GM23338 (cell line): ENCODE measurements at regions not wholly inside any gene's neighbourhood (a gene's known extent, or its start where the extent isn't known, plus 50 kb on each side); places are given as distances from the start of the nearest gene placed in this dataset.

Experiments used
- ATAC-seq: fragments of 200-7000 bp; cut with Tn5 transposase; 3 replicates; pipeline ENCODE4 v1.9.1; 2020
- DNase-seq: peaks from one replicate; pipeline ENCODE4 v3.0.0-alpha.2; 2015; ENCODE audit warnings: low spot score
- H2AFZ ChIP-seq: fragments of 200-600 bp; sonication (generic); 2 replicates; pipeline ENCODE4 v1.8.0; 2016; ENCODE audit warnings: antibody characterized with exemption, mild to moderate bottlenecking, moderate library complexity
- H3F3A ChIP-seq: fragments of 200-600 bp; sonication (generic); replicated peaks from 2 replicates; pipeline ENCODE4 v1.8.0; 2017; ENCODE audit warnings: antibody characterized with exemption, mixed run types, low read depth
- H3K27ac ChIP-seq: fragments of 200-600 bp; sonication (generic); 2 replicates; pipeline ENCODE4 v1.6.1; 2016; ENCODE audit warnings: low read depth
- H3K27me3 ChIP-seq: fragments of 200-600 bp; sonication (generic); 2 replicates; pipeline ENCODE4 v1.8.0; 2016; ENCODE audit warnings: mild to moderate bottlenecking, mixed run types, moderate library complexity; ENCODE audit not compliant: insufficient read depth
- H3K36me3 ChIP-seq: fragments of 200-600 bp; sonication (generic); 2 replicates; pipeline ENCODE4 v1.8.0; 2016; ENCODE audit warnings: mild to moderate bottlenecking; ENCODE audit not compliant: insufficient read depth
- H3K4me1 ChIP-seq: fragments of 200-600 bp; sonication (generic); 2 replicates; pipeline ENCODE4 v1.8.0; 2016; ENCODE audit warnings: mild to moderate bottlenecking, moderate library complexity; ENCODE audit not compliant: insufficient read depth
- H3K4me2 ChIP-seq: fragments of 200-600 bp; sonication (generic); 2 replicates; pipeline ENCODE4 v1.7.1; 2017; ENCODE audit warnings: mixed run types
- H3K4me3 ChIP-seq: fragments of 200-600 bp; sonication (generic); 2 replicates; pipeline ENCODE4 v1.6.1; 2016; ENCODE audit warnings: mixed run types
- H3K79me2 ChIP-seq: fragments of 200-600 bp; sonication (generic); replicated peaks from 2 replicates; pipeline ENCODE4 v1.8.0; 2017; ENCODE audit warnings: mild to moderate bottlenecking; ENCODE audit not compliant: insufficient read depth
- H3K9me2 ChIP-seq: fragments of 200-600 bp; sonication (generic); 2 replicates; pipeline ENCODE4 v1.8.0; 2017; ENCODE audit not compliant: insufficient read depth
- H4K20me1 ChIP-seq: fragments of 200-600 bp; sonication (generic); replicated peaks from 2 replicates; pipeline ENCODE4 v1.8.0; 2017; ENCODE audit warnings: mild to moderate bottlenecking; ENCODE audit not compliant: insufficient read depth
- H3K27ac Mint-ChIP-seq: 2 replicates; pipeline ENCODE4 v1.8.0; 2020; ENCODE audit warnings: inconsistent platforms, mild to moderate bottlenecking, moderate library complexity, mixed read lengths
- H3K27me3 Mint-ChIP-seq: 3 replicates; pipeline ENCODE4 v1.8.0; 2022; ENCODE audit warnings: low read depth, mild to moderate bottlenecking, moderate library complexity, mixed read lengths, inconsistent platforms; ENCODE audit not compliant: insufficient read depth, poor library complexity
- H3K36me3 Mint-ChIP-seq: 3 replicates; pipeline ENCODE4 v1.8.0; 2021; ENCODE audit warnings: low read depth, mild to moderate bottlenecking, inconsistent platforms, moderate library complexity, mixed read lengths
- H3K4me1 Mint-ChIP-seq: 3 replicates; pipeline ENCODE4 v1.8.0; 2020; ENCODE audit warnings: mild to moderate bottlenecking, inconsistent platforms, mixed read lengths
- H3K4me3 Mint-ChIP-seq: 3 replicates; pipeline ENCODE4 v1.8.0; 2021; ENCODE audit warnings: moderate library complexity, mild to moderate bottlenecking, inconsistent platforms, mixed read lengths
- H3K9me3 Mint-ChIP-seq: 3 replicates; pipeline ENCODE4 v1.8.0; 2020; ENCODE audit warnings: moderate library complexity, mild to moderate bottlenecking, inconsistent platforms, mixed read lengths
- EZH2 ChIP-seq: fragments of 200-600 bp; sonication (generic); IDR thresholded peaks from one replicate; pipeline ENCODE4 v1.8.0; 2017; ENCODE audit warnings: antibody characterized with exemption, mild to moderate bottlenecking, low read depth; ENCODE audit not compliant: unreplicated experiment
- NANOG ChIP-seq: IDR thresholded peaks from 2 replicates; pipeline ENCODE4 v1.6.1; 2016; ENCODE audit warnings: antibody characterized with exemption, borderline replicate concordance
- POLR2AphosphoS5 ChIP-seq: IDR thresholded peaks from 2 replicates; pipeline ENCODE4 v1.6.1; 2016; ENCODE audit warnings: antibody characterized with exemption, low read depth
- STAT1 ChIP-seq: IDR thresholded peaks from one replicate; pipeline ENCODE4 v1.6.1; 2016; ENCODE audit warnings: antibody characterized with exemption; ENCODE audit not compliant: unreplicated experiment
- ZNF114 ChIP-seq: fragments of 250-450 bp; sonication (Bioruptor Pico); IDR thresholded peaks from 2 replicates; pipeline ENCODE4 v1.5.0; 2020; ENCODE audit warnings: mild to moderate bottlenecking, moderate library complexity
- ZNF331 ChIP-seq: fragments of 250-450 bp; sonication (Bioruptor Pico); IDR thresholded peaks from 2 replicates; pipeline ENCODE4 v1.5.0; 2020; ENCODE audit warnings: low read depth, mild to moderate bottlenecking, moderate library complexity
- TF ChIP-seq, protein P1 (sequence below): fragments of 250-450 bp; sonication (Bioruptor Pico); IDR thresholded peaks from 2 replicates; pipeline ENCODE4 v1.5.0; 2020; ENCODE audit warnings: mild to moderate bottlenecking, moderate library complexity
- TF ChIP-seq, protein P2 (sequence below): IDR thresholded peaks from one replicate; pipeline ENCODE4 v1.6.1; 2018; ENCODE audit warnings: antibody characterized with exemption; ENCODE audit not compliant: unreplicated experiment

DNA sequence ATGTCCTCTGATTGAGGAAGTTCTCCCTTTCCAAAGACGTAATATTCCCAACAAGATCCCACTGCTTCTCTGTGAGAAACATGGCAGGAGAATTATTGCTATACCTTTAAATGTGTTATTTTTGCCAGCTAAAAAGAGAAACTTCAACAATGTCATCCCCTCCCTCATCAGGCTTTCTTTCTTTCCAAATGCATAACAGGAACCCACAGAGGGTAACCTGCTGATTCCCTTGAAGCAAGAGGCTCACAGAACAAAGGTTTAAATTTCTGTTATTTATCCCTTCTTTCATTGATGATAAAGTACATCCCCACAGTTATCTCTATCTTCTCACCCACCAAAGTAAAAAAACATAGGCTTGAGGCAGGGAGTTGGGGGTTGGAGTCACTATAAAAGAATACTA lies 102.1 kb downstream of the SLC30A10 start:
- H3K27ac ChIP-seq: peak overlapping the region; percentile 27; the same call in 1 of the 2 replicates
- H3K27me3 ChIP-seq: no peaks in the 10 kb centered on the region
- peak; percentile 66 for ATAC-seq

DNA sequence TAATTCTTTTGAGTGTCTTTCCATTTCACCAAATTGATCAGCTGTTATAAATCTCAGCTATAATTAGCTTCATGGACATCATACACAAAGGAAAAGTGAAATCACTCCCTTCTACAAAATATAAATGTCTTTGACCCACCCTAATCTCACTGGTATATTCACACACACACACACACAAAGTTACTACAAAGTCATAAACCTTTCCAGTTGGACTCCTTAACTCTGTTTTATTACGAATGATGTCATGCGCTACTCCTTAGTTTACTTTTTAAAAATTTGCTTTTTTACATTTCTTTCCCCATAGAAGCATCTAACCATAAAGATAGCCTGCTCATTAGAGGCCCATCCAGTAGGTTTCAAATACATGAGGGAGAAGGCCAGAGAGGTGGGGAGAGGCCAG lies 103.0 kb downstream of the SLC30A10 start:
- Histone ChIP-seq H3K27ac (no peak overlapping the region), H3K79me2 (no peaks in the 10 kb centered on the region), H3K4me2 (peak overlapping the region; percentile 42; the same call in 1 of the 2 replicates), H3K9me2 (peaks cover 16% of the 10 kb centered on the region; the same call in 1 of the 2 replicates), H3F3A (no peaks in the 10 kb centered on the region), H2AFZ (no peak overlapping the region), H4K20me1 (no peaks in the 10 kb centered on the region), H3K4me3 (no peak overlapping the region), H3K27me3 (no peaks in the 10 kb centered on the region), H3K36me3 (no peaks in the 10 kb centered on the region), H3K4me1 (peaks cover 21% of the 10 kb centered on the region)
- H3K4me1 Mint-ChIP-seq: peaks cover 29% of the 10 kb centered on the region
- ATAC-seq (no peak), DNase-seq (no peak)
- TF ChIP-seq POLR2AphosphoS5 (no peak), NANOG (no peak)
- no peak overlapping the region for H3K4me3 Mint-ChIP-seq
- peak overlapping the region; percentile 80 for H3K27ac Mint-ChIP-seq
- no peaks in the 10 kb centered on the region for H3K36me3 Mint-ChIP-seq
- no peaks in the 10 kb centered on the region for H3K27me3 Mint-ChIP-seq
- H3K9me3 Mint-ChIP-seq: no peaks in the 10 kb centered on the region; the same call in 2 of the 3 replicates

More for the DNA sequence above, 102.1 kb downstream of the SLC30A10 start:
- DNase-seq: peak; percentile 39
- no peaks in the 10 kb centered on the region for H3K27me3 Mint-ChIP-seq
- no peaks in the 10 kb centered on the region for H3K36me3 ChIP-seq
- H3K36me3 Mint-ChIP-seq: no peaks in the 10 kb centered on the region
- H3K79me2 ChIP-seq: no peaks in the 10 kb centered on the region
- H3K9me2 ChIP-seq: peaks cover 16% of the 10 kb centered on the region; the same call in 1 of the 2 replicates
- H4K20me1 ChIP-seq: no peaks in the 10 kb centered on the region
- peaks cover 21% of the 10 kb centered on the region for H3K4me1 ChIP-seq
- H3K4me1 Mint-ChIP-seq: peaks cover 29% of the 10 kb centered on the region
- no peaks in the 10 kb centered on the region for H3F3A ChIP-seq
- peak overlapping the region; percentile 80 for H3K27ac Mint-ChIP-seq
- H3K4me2 ChIP-seq: peak overlapping the region; percentile 42; the same call in 1 of the 2 replicates
- no peak overlapping the region for H3K4me3 ChIP-seq
- no peak overlapping the region for H2AFZ ChIP-seq
- no peak overlapping the region for H3K4me3 Mint-ChIP-seq
- no peak for TF ChIP-seq ZNF114 (CRISPR knock-in tag)
- H3K9me3 Mint-ChIP-seq: no peaks in the 10 kb centered on the region; the same call in 2 of the 3 replicates

DNA sequence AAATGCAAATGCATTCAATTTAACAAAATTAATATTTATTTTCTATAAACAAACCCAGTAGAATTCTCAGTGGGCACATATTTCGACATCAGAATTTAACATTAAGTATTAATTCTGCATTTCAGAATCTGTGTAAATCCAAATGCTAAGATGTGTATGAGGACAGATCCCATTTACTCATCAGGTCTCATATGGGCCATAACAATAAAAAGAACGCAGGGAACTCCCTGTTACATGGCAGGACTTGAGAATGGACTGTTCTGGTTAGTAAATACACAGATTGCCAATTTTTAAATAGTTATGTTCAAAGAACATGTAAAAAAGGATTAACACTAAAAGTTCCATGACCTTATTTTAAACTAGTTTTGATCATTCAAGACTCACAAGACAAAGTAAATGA lies 104.0 kb downstream of the SLC30A10 start:
- no peak for DNase-seq
- no peaks in the 10 kb centered on the region for H3K27me3 ChIP-seq
- H3K4me1 Mint-ChIP-seq: peaks cover 27% of the 10 kb centered on the region
- TF ChIP-seq STAT1 (no peak), ZNF331 (CRISPR knock-in tag) (no peak), EZH2 (no peak)
- TF ChIP-seq, protein P1, sequence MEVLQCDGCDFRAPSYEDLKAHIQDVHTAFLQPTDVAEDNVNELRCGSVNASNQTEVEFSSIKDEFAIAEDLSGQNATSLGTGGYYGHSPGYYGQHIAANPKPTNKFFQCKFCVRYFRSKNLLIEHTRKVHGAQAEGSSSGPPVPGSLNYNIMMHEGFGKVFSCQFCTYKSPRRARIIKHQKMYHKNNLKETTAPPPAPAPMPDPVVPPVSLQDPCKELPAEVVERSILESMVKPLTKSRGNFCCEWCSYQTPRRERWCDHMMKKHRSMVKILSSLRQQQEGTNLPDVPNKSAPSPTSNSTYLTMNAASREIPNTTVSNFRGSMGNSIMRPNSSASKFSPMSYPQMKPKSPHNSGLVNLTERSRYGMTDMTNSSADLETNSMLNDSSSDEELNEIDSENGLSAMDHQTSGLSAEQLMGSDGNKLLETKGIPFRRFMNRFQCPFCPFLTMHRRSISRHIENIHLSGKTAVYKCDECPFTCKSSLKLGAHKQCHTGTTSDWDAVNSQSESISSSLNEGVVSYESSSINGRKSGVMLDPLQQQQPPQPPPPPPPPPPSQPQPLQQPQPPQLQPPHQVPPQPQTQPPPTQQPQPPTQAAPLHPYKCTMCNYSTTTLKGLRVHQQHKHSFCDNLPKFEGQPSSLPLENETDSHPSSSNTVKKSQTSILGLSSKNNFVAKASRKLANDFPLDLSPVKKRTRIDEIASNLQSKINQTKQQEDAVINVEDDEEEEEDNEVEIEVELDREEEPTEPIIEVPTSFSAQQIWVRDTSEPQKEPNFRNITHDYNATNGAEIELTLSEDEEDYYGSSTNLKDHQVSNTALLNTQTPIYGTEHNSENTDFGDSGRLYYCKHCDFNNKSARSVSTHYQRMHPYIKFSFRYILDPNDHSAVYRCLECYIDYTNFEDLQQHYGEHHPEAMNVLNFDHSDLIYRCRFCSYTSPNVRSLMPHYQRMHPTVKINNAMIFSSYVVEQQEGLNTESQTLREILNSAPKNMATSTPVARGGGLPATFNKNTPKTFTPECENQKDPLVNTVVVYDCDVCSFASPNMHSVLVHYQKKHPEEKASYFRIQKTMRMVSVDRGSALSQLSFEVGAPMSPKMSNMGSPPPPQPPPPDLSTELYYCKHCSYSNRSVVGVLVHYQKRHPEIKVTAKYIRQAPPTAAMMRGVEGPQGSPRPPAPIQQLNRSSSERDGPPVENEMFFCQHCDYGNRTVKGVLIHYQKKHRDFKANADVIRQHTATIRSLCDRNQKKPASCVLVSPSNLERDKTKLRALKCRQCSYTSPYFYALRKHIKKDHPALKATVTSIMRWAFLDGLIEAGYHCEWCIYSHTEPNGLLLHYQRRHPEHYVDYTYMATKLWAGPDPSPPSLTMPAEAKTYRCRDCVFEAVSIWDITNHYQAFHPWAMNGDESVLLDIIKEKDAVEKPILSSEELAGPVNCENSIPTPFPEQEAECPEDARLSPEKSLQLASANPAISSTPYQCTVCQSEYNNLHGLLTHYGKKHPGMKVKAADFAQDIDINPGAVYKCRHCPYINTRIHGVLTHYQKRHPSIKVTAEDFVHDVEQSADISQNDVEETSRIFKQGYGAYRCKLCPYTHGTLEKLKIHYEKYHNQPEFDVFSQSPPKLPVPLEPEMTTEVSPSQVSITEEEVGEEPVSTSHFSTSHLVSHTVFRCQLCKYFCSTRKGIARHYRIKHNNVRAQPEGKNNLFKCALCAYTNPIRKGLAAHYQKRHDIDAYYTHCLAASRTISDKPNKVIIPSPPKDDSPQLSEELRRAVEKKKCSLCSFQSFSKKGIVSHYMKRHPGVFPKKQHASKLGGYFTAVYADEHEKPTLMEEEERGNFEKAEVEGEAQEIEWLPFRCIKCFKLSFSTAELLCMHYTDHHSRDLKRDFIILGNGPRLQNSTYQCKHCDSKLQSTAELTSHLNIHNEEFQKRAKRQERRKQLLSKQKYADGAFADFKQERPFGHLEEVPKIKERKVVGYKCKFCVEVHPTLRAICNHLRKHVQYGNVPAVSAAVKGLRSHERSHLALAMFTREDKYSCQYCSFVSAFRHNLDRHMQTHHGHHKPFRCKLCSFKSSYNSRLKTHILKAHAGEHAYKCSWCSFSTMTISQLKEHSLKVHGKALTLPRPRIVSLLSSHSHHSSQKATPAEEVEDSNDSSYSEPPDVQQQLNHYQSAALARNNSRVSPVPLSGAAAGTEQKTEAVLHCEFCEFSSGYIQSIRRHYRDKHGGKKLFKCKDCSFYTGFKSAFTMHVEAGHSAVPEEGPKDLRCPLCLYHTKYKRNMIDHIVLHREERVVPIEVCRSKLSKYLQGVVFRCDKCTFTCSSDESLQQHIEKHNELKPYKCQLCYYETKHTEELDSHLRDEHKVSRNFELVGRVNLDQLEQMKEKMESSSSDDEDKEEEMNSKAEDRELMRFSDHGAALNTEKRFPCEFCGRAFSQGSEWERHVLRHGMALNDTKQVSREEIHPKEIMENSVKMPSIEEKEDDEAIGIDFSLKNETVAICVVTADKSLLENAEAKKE (CRISPR knock-in tag): no peak
- TF ChIP-seq, protein P2, sequence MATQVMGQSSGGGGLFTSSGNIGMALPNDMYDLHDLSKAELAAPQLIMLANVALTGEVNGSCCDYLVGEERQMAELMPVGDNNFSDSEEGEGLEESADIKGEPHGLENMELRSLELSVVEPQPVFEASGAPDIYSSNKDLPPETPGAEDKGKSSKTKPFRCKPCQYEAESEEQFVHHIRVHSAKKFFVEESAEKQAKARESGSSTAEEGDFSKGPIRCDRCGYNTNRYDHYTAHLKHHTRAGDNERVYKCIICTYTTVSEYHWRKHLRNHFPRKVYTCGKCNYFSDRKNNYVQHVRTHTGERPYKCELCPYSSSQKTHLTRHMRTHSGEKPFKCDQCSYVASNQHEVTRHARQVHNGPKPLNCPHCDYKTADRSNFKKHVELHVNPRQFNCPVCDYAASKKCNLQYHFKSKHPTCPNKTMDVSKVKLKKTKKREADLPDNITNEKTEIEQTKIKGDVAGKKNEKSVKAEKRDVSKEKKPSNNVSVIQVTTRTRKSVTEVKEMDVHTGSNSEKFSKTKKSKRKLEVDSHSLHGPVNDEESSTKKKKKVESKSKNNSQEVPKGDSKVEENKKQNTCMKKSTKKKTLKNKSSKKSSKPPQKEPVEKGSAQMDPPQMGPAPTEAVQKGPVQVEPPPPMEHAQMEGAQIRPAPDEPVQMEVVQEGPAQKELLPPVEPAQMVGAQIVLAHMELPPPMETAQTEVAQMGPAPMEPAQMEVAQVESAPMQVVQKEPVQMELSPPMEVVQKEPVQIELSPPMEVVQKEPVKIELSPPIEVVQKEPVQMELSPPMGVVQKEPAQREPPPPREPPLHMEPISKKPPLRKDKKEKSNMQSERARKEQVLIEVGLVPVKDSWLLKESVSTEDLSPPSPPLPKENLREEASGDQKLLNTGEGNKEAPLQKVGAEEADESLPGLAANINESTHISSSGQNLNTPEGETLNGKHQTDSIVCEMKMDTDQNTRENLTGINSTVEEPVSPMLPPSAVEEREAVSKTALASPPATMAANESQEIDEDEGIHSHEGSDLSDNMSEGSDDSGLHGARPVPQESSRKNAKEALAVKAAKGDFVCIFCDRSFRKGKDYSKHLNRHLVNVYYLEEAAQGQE: no peak

More for the DNA sequence above, 104.0 kb downstream of the SLC30A10 start:
- Mint-ChIP-seq H3K27ac (no peak overlapping the region), H3K9me3 (no peaks in the 10 kb centered on the region; the same call in 2 of the 3 replicates), H3K4me3 (no peak overlapping the region), H3K36me3 (no peaks in the 10 kb centered on the region), H3K27me3 (no peaks in the 10 kb centered on the region)
- no peak overlapping the region for H3K4me3 ChIP-seq
- H2AFZ ChIP-seq: no peak overlapping the region
- no peaks in the 10 kb centered on the region for H3K79me2 ChIP-seq
- H3K4me1 ChIP-seq: peaks cover 21% of the 10 kb centered on the region
- no peaks in the 10 kb centered on the region for H3K36me3 ChIP-seq
- peaks cover 16% of the 10 kb centered on the region; the same call in 1 of the 2 replicates for H3K9me2 ChIP-seq
- no peaks in the 10 kb centered on the region for H3F3A ChIP-seq
- no peak overlapping the region for H3K27ac ChIP-seq
- no peak for ATAC-seq
- H4K20me1 ChIP-seq: no peaks in the 10 kb centered on the region
- no peak overlapping the region for H3K4me2 ChIP-seq
